ENCODE measurements at regions not wholly inside any gene's neighbourhood (a gene's known extent, or its start where the extent isn't known, plus 50 kb on each side); places are given as distances from the start of the nearest gene placed in this dataset.

DNA sequence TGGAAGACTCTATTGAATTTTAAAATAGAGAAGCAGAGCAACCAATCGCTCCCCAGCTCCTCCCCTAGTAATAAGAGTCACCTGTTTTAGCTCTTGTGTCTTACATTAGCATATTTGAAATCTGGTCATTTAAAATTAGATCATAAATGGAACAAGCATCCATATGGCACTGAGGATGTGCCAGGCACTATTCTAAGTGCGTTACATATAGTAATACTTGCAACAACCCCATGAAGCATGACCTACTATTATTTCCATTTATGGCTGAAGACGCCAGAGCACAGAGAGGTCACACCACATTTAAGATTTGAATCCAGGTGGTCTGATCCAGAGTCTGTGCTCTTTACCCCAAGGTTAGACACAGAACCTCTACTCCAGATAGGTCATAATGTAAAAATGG is 82.0 kb upstream of the HIVEP3 start:
- Histone ChIP-seq H3K79me2 (ENCODE audit: insufficient read depth, low read length) (no peaks in the 10 kb centered on the region), H2AFZ (ENCODE audit: low read length) (no peak overlapping the region), H3K27me3 (ENCODE audit: insufficient read depth, low read length) (no peaks in the 10 kb centered on the region), H3K4me1 (ENCODE audit: insufficient read depth, low read length) (no peaks in the 10 kb centered on the region), H4K20me1 (ENCODE audit: insufficient read depth, low read length) (peaks cover 2% of the 10 kb centered on the region), H3K4me3 (ENCODE audit: insufficient read depth, low read length) (no peak overlapping the region), H3K27ac (ENCODE audit: low read depth, low read length) (no peak overlapping the region), H3K4me2 (ENCODE audit: insufficient read depth, low read length) (no peak overlapping the region), H3K36me3 (ENCODE audit: insufficient read depth, low read length) (no peaks in the 10 kb centered on the region), H3K9me3 (ENCODE audit: low read depth, low read length) (no peaks in the 10 kb centered on the region)
- no peak for DNase-seq (ENCODE audit: insufficient read length, low spot score, missing footprints)
- TF ChIP-seq CTCF (IDR thresholded peaks at IDR 0.05; ENCODE audit: extremely low read depth, low read depth, low read length), result no peak

- TF ChIP-seq CTCF (IDR thresholded peaks at IDR 0.05; ENCODE audit: extremely low read depth, low read depth, low read length), result no peak
- Histone ChIP-seq H3K79me2 (ENCODE audit: insufficient read depth, low read length) (no peaks in the 10 kb centered on the region), H3K4me1 (ENCODE audit: insufficient read depth, low read length) (no peaks in the 10 kb centered on the region), H4K20me1 (ENCODE audit: insufficient read depth, low read length) (peaks cover 2% of the 10 kb centered on the region), H3K36me3 (ENCODE audit: insufficient read depth, low read length) (no peaks in the 10 kb centered on the region), H3K4me2 (ENCODE audit: insufficient read depth, low read length) (no peak overlapping the region), H3K9me3 (ENCODE audit: low read depth, low read length) (no peaks in the 10 kb centered on the region), H3K4me3 (ENCODE audit: insufficient read depth, low read length) (no peak overlapping the region), H2AFZ (ENCODE audit: low read length) (no peak overlapping the region), H3K27me3 (ENCODE audit: insufficient read depth, low read length) (no peaks in the 10 kb centered on the region), H3K27ac (ENCODE audit: low read depth, low read length) (no peak overlapping the region)
- DNase-seq (ENCODE audit: insufficient read length, low spot score, missing footprints), result no peak
Measured at GRCh38 chr1:41999884-42000283, 81.2 kb upstream of the HIVEP3 start.

- Histone ChIP-seq H4K20me1 (ENCODE audit: insufficient read depth, low read length) (no peaks in the 10 kb centered on the region), H3K4me3 (ENCODE audit: insufficient read depth, low read length) (no peak overlapping the region), H3K27ac (ENCODE audit: low read depth, low read length) (no peak overlapping the region), H3K79me2 (ENCODE audit: insufficient read depth, low read length) (no peaks in the 10 kb centered on the region), H3K4me1 (ENCODE audit: insufficient read depth, low read length) (no peaks in the 10 kb centered on the region), H2AFZ (ENCODE audit: low read length) (no peak overlapping the region), H3K27me3 (ENCODE audit: insufficient read depth, low read length) (no peaks in the 10 kb centered on the region), H3K36me3 (ENCODE audit: insufficient read depth, low read length) (no peaks in the 10 kb centered on the region), H3K9me3 (ENCODE audit: low read depth, low read length) (no peaks in the 10 kb centered on the region), H3K4me2 (ENCODE audit: insufficient read depth, low read length) (no peak overlapping the region)
- no peak for DNase-seq (ENCODE audit: insufficient read length, low spot score, missing footprints)
- TF ChIP-seq CTCF (IDR thresholded peaks at IDR 0.05; ENCODE audit: extremely low read depth, low read depth, low read length), result no peak
Measured at GRCh38 chr1:41998250-41998649, 79.5 kb upstream of the HIVEP3 start.

DNA sequence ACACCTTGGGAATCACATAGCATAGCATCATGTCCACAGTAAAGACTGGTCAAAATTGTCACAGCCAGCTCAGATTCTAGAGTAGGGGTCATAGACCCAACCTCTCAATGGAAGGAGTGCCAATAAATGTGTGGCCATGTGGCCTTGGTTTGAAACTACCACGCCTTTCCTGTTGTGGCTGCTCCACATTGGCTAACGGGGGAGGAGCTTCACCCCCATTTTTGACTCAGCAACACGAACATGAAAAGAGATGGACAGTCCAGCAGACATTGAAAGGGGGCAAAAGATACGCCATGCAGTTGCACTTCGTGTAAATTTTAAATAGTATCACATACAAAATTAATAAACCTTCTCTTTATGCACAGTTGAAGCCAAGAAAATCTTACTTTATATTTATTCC is 78.4 kb upstream of the HIVEP3 start:
- no peaks in the 10 kb centered on the region for H3K9me3 ChIP-seq (ENCODE audit: low read depth, low read length)
- H3K27me3 ChIP-seq (ENCODE audit: insufficient read depth, low read length), result no peaks in the 10 kb centered on the region
- no peak for DNase-seq (ENCODE audit: insufficient read length, low spot score, missing footprints)
- H4K20me1 ChIP-seq (ENCODE audit: insufficient read depth, low read length), result no peaks in the 10 kb centered on the region
- H3K36me3 ChIP-seq (ENCODE audit: insufficient read depth, low read length), result no peaks in the 10 kb centered on the region
- H3K79me2 ChIP-seq (ENCODE audit: insufficient read depth, low read length), result no peaks in the 10 kb centered on the region
- H2AFZ ChIP-seq (ENCODE audit: low read length), result no peak overlapping the region
- H3K4me3 ChIP-seq (ENCODE audit: insufficient read depth, low read length), result no peak overlapping the region
- no peaks in the 10 kb centered on the region for H3K4me1 ChIP-seq (ENCODE audit: insufficient read depth, low read length)
- no peak overlapping the region for H3K4me2 ChIP-seq (ENCODE audit: insufficient read depth, low read length)
- TF ChIP-seq CTCF (IDR thresholded peaks at IDR 0.05; ENCODE audit: extremely low read depth, low read depth, low read length), result no peak
- H3K27ac ChIP-seq (ENCODE audit: low read depth, low read length), result no peak overlapping the region
